ENCODE measurements at regions not wholly inside any gene's neighbourhood (a gene's known extent, or its start where the extent isn't known, plus 50 kb on each side); places are given as distances from the start of the nearest gene placed in this dataset.

DNA sequence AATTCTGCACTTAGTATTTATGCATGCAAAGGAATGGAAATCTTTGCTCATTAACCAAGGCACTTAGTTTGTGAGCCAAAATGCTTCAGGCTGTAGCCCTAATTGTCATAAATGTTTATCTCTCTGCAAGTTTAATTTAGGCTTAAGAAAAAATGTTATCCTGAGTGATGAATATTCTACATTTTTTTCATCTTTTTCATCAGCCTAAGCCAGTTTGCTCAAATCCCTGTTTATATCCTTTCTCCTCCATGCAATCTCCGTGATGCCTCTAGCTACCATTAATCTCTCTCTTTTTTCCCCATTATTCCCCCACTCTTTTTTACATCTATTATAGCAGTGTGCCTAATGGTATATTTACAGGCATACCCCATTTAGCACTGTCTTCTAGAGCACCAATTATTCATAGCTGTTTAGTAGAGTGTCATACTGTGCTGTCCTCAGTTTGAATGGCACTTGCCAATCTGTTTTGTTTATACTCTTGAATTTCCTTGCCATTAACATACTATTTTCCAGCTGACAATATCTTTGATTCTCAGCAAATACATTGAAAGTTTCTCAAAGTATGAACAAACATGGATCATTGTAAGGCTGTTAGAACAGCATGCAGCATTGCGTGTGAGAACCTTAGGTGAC lies 1457.0 kb downstream of the MAT2B start:
- no peak for TF ChIP-seq EP300 (IDR thresholded peaks at IDR 0.05; ENCODE audit: low read depth in 2 of 2, low read length in 2 of 2)
- TF ChIP-seq EP300 (CRISPR knock-in tag; IDR thresholded peaks at IDR 0.05; ENCODE audit: borderline replicate concordance): no peak
- TF ChIP-seq CHCHD3 (CRISPR knock-in tag; IDR thresholded peaks at IDR 0.05): no peak
- no peak for TF ChIP-seq SOX13 (IDR thresholded peaks at IDR 0.05)
- TF ChIP-seq SOX13 (CRISPR knock-in tag; conservative IDR thresholded peaks at IDR 0.05 in 1 of 2, IDR thresholded peaks at IDR 0.05 in 1 of 2): no peak
- no peak for TF ChIP-seq RNF2 (conservative IDR thresholded peaks at IDR 0.05; ENCODE audit: low read depth)
- TF ChIP-seq, protein P1, sequence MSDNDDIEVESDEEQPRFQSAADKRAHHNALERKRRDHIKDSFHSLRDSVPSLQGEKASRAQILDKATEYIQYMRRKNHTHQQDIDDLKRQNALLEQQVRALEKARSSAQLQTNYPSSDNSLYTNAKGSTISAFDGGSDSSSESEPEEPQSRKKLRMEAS (IDR thresholded peaks at IDR 0.05): no peak
- TF ChIP-seq ZBTB7A (CRISPR knock-in tag; IDR thresholded peaks at IDR 0.05): no peak
- no peak for TF ChIP-seq WIZ (CRISPR knock-in tag; IDR thresholded peaks at IDR 0.05)
- no peak for TF ChIP-seq MTF2 (CRISPR knock-in tag; IDR thresholded peaks at IDR 0.05; ENCODE audit: borderline replicate concordance)
- no peak for TF ChIP-seq ZNF792 (CRISPR knock-in tag; IDR thresholded peaks at IDR 0.05)
- no peak for TF ChIP-seq ZNF816 (CRISPR knock-in tag; IDR thresholded peaks at IDR 0.05; ENCODE audit: borderline replicate concordance)
- TF ChIP-seq, protein P2, sequence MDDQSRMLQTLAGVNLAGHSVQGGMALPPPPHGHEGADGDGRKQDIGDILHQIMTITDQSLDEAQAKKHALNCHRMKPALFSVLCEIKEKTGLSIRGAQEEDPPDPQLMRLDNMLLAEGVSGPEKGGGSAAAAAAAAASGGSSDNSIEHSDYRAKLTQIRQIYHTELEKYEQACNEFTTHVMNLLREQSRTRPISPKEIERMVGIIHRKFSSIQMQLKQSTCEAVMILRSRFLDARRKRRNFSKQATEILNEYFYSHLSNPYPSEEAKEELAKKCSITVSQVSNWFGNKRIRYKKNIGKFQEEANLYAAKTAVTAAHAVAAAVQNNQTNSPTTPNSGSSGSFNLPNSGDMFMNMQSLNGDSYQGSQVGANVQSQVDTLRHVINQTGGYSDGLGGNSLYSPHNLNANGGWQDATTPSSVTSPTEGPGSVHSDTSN (CRISPR knock-in tag; IDR thresholded peaks at IDR 0.05; ENCODE audit: borderline replicate concordance): no peak
- TF ChIP-seq ZFP41 (CRISPR knock-in tag; IDR thresholded peaks at IDR 0.05; ENCODE audit: borderline replicate concordance): no peak
- TF ChIP-seq, protein P3, sequence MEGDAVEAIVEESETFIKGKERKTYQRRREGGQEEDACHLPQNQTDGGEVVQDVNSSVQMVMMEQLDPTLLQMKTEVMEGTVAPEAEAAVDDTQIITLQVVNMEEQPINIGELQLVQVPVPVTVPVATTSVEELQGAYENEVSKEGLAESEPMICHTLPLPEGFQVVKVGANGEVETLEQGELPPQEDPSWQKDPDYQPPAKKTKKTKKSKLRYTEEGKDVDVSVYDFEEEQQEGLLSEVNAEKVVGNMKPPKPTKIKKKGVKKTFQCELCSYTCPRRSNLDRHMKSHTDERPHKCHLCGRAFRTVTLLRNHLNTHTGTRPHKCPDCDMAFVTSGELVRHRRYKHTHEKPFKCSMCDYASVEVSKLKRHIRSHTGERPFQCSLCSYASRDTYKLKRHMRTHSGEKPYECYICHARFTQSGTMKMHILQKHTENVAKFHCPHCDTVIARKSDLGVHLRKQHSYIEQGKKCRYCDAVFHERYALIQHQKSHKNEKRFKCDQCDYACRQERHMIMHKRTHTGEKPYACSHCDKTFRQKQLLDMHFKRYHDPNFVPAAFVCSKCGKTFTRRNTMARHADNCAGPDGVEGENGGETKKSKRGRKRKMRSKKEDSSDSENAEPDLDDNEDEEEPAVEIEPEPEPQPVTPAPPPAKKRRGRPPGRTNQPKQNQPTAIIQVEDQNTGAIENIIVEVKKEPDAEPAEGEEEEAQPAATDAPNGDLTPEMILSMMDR (CRISPR knock-in tag; IDR thresholded peaks at IDR 0.05): no peak
